ENCODE measurements at regions not wholly inside any gene's neighbourhood (a gene's known extent, or its start where the extent isn't known, plus 50 kb on each side); places are given as distances from the start of the nearest gene placed in this dataset.

DNA sequence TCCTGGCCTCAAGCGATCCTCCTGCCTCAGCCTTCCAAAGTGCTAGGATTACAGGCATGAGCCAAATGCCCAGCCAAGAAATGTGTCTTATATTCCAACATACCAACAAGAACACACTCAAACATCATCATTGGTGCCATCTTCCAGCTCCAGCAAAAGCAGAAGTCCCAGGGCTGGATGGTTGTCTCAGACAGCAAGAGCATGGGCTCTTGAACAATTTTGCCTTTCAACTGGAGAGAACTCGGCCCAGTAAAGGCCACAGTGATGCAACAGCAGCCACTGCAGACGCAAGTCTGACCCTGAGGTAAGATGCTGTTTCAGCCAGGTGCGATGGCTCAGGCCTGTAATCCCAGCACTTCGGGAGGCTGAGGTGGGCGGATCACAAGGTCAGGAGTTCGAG lies 52.8 kb upstream of the NFE2L3 start:
- TF ChIP-seq, protein P1, sequence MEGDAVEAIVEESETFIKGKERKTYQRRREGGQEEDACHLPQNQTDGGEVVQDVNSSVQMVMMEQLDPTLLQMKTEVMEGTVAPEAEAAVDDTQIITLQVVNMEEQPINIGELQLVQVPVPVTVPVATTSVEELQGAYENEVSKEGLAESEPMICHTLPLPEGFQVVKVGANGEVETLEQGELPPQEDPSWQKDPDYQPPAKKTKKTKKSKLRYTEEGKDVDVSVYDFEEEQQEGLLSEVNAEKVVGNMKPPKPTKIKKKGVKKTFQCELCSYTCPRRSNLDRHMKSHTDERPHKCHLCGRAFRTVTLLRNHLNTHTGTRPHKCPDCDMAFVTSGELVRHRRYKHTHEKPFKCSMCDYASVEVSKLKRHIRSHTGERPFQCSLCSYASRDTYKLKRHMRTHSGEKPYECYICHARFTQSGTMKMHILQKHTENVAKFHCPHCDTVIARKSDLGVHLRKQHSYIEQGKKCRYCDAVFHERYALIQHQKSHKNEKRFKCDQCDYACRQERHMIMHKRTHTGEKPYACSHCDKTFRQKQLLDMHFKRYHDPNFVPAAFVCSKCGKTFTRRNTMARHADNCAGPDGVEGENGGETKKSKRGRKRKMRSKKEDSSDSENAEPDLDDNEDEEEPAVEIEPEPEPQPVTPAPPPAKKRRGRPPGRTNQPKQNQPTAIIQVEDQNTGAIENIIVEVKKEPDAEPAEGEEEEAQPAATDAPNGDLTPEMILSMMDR (IDR thresholded peaks at IDR 0.05): no peak
- no peak for TF ChIP-seq POLR2A (IDR thresholded peaks at IDR 0.05)

All from testis (tissue), 2 donors.